H4 (cell line): ENCODE measurements at regions not wholly inside any gene's neighbourhood (a gene's known extent, or its start where the extent isn't known, plus 50 kb on each side); places are given as distances from the start of the nearest gene placed in this dataset.
"Not testable (repeated sequence)": the region's sequence is repeated elsewhere in the genome, so short reads cannot be mapped to it uniquely, and the experiment has no call there.

Source experiments
- DNase-seq: peaks from one replicate; pipeline ENCODE4 v3.0.0-alpha.2; 2015; ENCODE audit warnings: low spot score

- peak; percentile 12 for DNase-seq
Observed at GRCh38 chrX:93264261-93265002, 408.9 kb downstream of the NAP1L3 start.

GRCh38 chrX:93259029-93259428 lies 414.3 kb downstream of the NAP1L3 start:
- DNase-seq = no peak

DNA sequence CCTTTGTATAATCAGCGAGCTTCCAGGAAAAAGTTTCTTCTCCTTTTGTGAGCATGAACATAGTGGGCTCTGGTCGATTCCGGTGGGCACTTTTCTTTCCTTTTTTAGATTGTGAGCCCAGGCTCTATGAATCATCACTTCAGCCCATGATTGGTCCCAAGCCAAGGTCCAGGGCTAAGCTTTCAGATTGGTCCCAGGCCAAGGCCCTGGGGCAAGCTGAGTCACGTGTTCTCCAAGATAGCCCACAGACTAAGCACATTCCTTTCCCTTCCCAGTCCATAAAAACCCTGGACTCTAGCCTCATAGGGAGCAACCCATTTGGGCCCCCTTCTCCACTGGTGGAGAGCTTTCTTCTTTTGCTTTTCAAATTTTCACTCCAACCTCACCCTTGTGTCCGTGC lies 430.5 kb downstream of the NAP1L3 start:
- no peak for DNase-seq

DNA sequence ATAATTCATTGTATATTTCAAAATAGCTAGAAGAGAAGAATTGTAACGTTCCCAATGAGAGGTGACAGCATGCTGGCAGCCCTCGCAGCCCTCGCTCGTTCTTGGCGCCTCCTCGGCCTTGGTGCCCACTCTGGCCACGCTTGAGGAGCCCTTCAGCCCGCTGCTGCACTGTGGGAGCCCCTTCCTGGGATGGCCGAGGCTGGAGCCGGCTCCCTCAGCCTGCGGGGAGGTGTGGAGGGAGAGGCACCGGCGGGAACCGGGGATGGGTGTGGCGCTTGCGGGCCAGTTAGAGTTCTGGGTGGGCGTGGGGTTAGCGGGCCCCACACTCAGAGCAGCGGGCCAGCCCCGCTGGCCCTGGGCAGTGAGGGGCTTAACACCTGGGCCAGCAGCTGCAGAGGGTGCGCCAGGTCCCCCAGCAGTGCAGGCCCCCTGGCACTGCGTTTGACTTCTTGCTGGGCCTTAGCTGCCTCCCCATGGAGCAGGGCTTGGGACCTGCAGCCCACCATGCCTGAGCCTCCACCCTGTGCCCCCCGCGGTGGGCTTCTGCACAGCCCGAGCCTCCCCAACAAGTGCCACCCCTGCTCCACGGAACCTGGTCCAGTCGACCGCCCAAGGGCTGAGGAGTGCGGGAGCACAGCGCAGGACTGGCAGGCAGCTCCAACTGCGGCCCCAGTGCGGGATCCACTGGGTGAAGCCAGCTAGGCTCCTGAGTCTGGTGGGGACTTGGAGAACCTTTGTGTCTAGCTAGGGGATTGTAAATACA lies 437.7 kb downstream of the NAP1L3 start:
- DNase-seq = not testable (repeated sequence)

DNA sequence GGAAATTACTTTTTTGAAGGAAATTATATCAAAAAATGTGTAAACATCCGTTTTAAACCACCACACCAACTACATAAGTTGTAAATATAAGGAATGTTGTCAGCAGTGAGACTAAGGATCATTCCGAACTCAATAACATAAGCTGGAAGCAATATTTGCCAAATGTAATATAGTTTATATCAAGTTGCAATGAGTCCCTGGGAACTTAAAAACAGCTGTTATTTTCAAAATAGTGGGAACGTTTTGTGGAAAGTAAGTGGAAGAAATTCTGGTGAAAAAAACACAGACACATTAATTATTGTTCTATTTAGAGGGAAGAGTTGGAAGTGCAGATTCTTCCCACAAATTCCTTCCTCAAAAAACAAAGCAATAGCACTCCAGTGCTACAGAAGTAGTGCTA lies 444.3 kb downstream of the NAP1L3 start:
- no peak for DNase-seq
